ENCODE measurements at regions not wholly inside any gene's neighbourhood (a gene's known extent, or its start where the extent isn't known, plus 50 kb on each side); places are given as distances from the start of the nearest gene placed in this dataset.

GRCh38 chr9:19583890-19584289 is 175.1 kb downstream of the ACER2 start:
- DNase-seq: no peak

- DNase-seq: no peak
Measured at GRCh38 chr9:19577411-19577810, 168.6 kb downstream of the ACER2 start.

- DNase-seq: no peak
Measured at GRCh38 chr9:19568946-19569345, 160.1 kb downstream of the ACER2 start.

GRCh38 chr9:19564396-19565061 is 155.7 kb downstream of the ACER2 start:
- DNase-seq: no peak

- DNase-seq: no peak
Measured at GRCh38 chr9:19555214-19555613, 146.4 kb downstream of the ACER2 start.

GRCh38 chr9:19554529-19554928 is 145.7 kb downstream of the ACER2 start:
- no peak for DNase-seq

- DNase-seq: no peak
Measured at GRCh38 chr9:19553441-19553840, 144.6 kb downstream of the ACER2 start.

GRCh38 chr9:19552282-19553105 is 143.7 kb downstream of the ACER2 start:
- DNase-seq: no peak

GRCh38 chr9:19551124-19551929 is 142.5 kb downstream of the ACER2 start:
- no peak for DNase-seq

GRCh38 chr9:19550009-19550408 is 141.2 kb downstream of the ACER2 start:
- DNase-seq: no peak

- DNase-seq: no peak
Measured at GRCh38 chr9:19533373-19533772, 124.6 kb downstream of the ACER2 start.

- no peak for DNase-seq
Measured at GRCh38 chr9:19527663-19528062, 118.9 kb downstream of the ACER2 start.

GRCh38 chr9:19522558-19522957 is 113.7 kb downstream of the ACER2 start:
- no peak for DNase-seq

- DNase-seq: no peak
Measured at GRCh38 chr9:19521205-19521604, 112.4 kb downstream of the ACER2 start.

GRCh38 chr9:19517202-19517942 is 108.6 kb downstream of the ACER2 start:
- peak in 1 of 2 experiments; percentile 32 for DNase-seq

- no peak for DNase-seq
Measured at GRCh38 chr9:19516348-19516747, 107.5 kb downstream of the ACER2 start.

GRCh38 chr9:19513671-19514275 is 105.0 kb downstream of the ACER2 start:
- DNase-seq: no peak

GRCh38 chr9:19512103-19512832 is 103.5 kb downstream of the ACER2 start:
- DNase-seq: no peak

GRCh38 chr9:19511694-19512093 is 102.9 kb downstream of the ACER2 start:
- no peak for DNase-seq

- no peak for DNase-seq
Measured at GRCh38 chr9:19510907-19511306, 102.1 kb downstream of the ACER2 start.
